Astrocyte of the spinal cord (primary cell): ENCODE measurements at regions not wholly inside any gene's neighbourhood (a gene's known extent, or its start where the extent isn't known, plus 50 kb on each side); places are given as distances from the start of the nearest gene placed in this dataset.
"Not testable (repeated sequence)": the region's sequence is repeated elsewhere in the genome, so short reads cannot be mapped to it uniquely, and the experiment has no call there.

ENCODE experiments used
- DNase-seq: peaks from one replicate; pipeline ENCODE4 v3.0.0; 2011; ENCODE audit warnings: low read depth, low spot score
- H3K4me3 ChIP-seq: 2 replicates; pipeline ENCODE4 v1.5.1; 2011; ENCODE audit warnings: low read depth, mild to moderate bottlenecking, low read length, moderate library complexity
- in situ Hi-C: cut with HindIII; loops from 2 replicates; pipeline ENCODE4 v1.10.0; 2017; ENCODE audit warnings: low sequenced_read_pairs
- TF ChIP-seq, protein P1 (sequence below): IDR thresholded peaks from 2 replicates; pipeline ENCODE4 v1.5.1; 2012; ENCODE audit warnings: low read depth, mild to moderate bottlenecking, low read length, inconsistent platforms

DNA sequence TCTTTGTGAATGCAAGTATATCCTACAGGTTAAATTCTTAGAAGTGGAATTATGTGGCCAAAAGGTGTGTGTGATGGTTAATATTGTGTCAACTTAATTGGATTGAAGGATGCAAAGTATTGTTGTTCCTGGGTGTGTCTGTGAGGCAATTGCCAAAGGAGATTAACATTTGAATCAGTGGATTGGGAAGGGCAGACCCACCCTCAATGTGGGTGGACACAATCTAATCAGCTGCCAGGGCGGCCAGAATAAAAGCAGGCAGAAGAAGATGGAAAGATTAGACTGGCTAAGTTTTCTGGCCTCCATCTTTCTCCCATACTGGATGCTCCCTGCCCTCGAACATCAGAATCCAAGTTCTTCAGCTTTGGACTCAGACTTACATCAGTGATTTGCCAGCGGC is 76.2 kb upstream of the GBA3 start:
- TF ChIP-seq, protein P1, sequence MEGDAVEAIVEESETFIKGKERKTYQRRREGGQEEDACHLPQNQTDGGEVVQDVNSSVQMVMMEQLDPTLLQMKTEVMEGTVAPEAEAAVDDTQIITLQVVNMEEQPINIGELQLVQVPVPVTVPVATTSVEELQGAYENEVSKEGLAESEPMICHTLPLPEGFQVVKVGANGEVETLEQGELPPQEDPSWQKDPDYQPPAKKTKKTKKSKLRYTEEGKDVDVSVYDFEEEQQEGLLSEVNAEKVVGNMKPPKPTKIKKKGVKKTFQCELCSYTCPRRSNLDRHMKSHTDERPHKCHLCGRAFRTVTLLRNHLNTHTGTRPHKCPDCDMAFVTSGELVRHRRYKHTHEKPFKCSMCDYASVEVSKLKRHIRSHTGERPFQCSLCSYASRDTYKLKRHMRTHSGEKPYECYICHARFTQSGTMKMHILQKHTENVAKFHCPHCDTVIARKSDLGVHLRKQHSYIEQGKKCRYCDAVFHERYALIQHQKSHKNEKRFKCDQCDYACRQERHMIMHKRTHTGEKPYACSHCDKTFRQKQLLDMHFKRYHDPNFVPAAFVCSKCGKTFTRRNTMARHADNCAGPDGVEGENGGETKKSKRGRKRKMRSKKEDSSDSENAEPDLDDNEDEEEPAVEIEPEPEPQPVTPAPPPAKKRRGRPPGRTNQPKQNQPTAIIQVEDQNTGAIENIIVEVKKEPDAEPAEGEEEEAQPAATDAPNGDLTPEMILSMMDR = no peak
- no peak for DNase-seq
- in situ Hi-C loops = no loop called here
- H3K4me3 ChIP-seq = no peak overlapping the region

DNA sequence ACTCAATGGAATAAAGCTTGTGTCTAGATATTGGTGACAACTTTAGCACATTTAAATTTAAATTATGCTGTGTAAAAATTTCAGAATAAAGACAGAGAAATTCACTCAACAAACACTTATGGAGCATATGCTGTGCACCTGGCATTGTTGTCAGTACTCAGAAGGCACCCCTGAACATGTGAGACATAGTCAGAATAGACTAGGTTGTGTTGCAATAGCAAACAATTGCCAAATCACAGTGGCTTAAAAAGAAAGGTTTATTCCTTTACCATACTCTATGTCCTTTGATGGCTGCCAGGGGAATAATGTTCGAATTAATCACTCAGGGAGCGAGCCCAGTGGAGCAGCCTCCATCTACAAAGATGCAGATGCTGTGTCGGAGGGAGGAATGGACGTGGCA is 72.6 kb upstream of the GBA3 start:
- in situ Hi-C loops, H3K4me3 ChIP-seq, DNase-seq: not testable (repeated sequence)

DNA sequence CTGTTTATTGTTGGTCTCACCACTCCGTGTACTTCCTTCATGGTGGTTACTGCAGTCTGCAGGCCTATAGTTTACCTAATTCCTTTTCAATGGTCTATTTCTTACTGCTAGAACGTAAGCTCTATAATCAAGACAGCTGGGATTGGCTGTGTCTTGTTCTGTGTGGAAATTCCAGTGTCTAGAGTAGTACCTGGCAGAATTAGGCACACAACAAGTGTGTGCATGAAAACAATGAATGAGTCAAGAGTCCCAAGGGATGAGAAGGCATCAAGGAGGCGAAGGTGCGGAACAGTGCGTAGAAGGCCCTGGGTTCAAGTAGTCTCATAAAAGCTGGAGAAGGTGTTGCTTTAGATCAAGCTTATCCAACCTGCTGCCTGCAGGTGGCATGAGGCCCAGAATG is 70.8 kb upstream of the GBA3 start:
- DNase-seq, H3K4me3 ChIP-seq, in situ Hi-C loops: not testable (repeated sequence)

DNA sequence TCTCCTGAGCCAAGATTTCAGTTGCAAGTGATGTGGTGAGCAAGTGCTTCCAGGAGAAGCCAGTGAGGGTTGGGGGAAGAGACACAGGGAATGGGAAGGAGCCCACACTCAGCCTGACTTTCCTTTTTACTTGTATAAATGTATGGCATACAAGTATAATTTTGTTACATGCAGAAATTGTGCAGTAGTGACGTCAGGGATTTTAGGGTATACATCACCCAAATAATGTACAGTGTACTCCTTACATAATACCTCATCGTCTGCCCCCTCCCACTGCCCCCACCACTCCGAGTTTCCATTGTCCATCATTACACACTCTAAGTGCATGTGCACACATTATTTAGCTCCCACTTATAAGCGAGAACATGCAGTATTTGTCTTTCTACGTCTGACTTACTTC is 68.7 kb upstream of the GBA3 start:
- in situ Hi-C loops = not testable (repeated sequence)

DNA sequence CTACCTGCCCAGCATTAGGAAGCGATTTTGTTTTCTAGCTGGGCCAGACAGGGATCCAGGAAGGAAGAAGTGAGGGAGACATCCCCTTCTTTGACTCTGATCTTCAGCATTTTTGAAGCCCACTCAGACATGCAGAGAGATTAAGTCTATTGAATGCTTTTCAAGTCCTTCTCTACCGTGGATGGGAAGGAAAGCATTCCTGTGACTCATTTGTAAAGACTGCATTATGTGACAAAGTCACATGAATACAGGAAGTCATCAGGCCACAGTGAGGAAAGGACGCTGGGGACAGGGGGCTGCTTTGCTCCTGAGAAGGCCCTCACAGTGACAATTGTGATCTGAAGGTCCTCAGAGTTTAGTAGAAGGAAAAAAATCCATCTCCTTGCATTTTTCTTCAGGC is 67.4 kb upstream of the GBA3 start:
- DNase-seq = no peak
- in situ Hi-C loops = no loop called here
- TF ChIP-seq, protein P1 = no peak
- H3K4me3 ChIP-seq = no peak overlapping the region

More for the DNA sequence above, 68.7 kb upstream of the GBA3 start:
- not testable (repeated sequence) for DNase-seq, H3K4me3 ChIP-seq

DNA sequence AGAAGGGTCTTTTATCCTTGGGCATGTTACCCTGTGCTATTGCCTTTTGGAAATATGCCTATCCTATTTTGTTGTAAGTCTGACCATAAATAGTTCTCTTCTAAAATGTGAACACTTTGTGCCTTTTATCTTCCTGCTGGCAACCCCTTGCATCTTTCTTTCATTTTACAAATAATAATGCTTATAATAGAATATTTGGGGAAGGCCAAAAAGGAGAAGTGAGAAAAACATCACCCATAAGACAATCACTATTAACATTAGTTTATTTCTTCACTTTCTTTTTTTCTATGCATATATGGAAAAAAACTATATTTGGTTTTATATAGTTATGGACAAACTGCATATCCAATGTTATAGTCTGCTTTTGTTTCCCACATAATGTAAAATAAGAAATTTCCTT is 64.9 kb upstream of the GBA3 start:
- H3K4me3 ChIP-seq, in situ Hi-C loops, DNase-seq: not testable (repeated sequence)

DNA sequence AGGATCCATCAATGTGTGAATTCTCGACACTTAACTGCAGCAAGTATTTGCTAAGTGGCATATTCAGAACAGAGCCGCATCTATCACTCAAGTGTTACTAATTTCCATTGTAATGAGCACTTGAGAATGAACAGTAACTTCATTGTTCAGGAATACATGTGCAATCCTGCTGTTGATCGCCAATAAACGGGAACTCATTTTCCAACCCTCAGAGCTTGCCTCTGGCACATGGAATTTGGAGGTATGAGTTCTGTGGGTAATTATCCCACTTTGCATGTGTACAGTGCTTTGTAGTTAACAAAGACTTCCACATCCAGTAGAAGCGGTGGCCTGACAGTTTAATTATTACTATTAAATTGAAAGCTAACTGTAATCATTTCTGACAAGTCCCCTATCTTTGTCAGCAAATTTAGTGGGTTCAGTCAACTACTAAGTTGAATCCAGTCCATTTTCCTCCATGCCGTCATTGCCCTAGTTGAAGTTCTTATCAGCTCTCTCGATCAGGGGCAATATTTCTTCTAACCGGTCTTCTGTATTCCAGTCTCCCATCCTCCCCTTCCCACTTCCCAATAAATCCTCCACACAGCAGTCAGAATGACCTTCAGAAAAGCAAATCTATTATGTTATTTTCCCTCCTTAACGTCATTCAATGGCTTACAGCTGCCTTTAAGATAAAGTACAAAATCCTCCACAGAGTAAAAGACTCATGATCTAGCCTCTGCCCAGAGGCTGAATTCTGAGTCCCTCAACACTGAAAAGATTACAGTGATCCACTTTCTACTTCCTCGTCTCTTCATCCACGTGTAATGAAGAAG is 62.4 kb upstream of the GBA3 start:
- H3K4me3 ChIP-seq, DNase-seq: not testable (repeated sequence)

DNA sequence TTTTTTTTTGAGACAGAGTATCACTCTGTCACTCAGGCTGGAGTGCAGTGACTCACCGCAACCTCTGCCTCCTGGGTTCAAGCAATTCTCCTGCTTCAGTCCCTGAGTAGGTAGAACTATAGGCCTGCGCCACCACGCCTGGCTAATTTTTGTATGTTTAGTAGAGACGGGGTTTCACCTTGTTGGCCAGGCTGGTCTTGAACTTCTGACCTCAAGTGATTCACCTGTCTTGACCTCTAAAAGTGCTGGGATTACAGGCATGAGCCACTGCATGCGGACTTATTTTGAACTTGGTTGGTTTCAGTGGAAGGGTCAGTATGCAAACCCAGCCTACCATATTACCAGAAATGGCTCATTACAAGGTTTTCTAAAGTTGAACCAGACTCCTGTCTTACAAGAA is 61.6 kb upstream of the GBA3 start:
- in situ Hi-C loops, DNase-seq, H3K4me3 ChIP-seq: not testable (repeated sequence)

More for the DNA sequence above, 62.4 kb upstream of the GBA3 start:
- in situ Hi-C loops = not testable (repeated sequence)

DNA sequence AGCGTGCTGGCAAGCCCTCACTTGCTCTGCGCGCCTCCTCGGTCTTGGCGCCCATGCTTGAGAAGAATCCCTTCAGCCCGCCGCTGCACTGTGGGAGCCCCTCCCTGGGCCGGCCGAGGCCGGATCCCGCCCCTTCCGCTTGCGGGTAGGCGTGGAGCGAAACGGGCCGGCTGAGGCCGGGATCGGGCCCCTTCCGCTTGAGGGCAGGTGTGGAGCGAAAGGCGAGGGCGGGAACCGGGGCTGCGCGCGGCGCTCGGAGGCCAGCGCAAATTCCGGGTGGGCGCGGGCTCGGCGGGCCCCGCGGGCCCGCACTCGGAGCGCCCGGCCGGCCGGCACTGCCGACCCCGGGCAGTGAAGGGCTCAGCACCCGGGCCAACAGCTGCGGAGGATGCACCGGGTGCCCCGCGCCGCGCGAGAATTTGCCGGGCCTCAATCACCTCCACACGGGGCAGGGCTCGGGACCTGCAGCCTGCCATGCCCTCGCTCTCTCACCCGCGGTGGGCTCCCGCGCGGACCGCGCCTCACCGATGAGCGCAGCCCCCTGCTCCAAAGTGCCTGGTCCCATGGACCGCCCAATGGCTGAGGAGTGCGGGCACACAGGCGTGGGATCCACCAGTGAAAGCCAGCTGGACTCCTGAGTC is 58.1 kb upstream of the GBA3 start:
- TF ChIP-seq, protein P1 = no peak
- in situ Hi-C loops = no loop called here
- no peak overlapping the region for H3K4me3 ChIP-seq
- no peak for DNase-seq

DNA sequence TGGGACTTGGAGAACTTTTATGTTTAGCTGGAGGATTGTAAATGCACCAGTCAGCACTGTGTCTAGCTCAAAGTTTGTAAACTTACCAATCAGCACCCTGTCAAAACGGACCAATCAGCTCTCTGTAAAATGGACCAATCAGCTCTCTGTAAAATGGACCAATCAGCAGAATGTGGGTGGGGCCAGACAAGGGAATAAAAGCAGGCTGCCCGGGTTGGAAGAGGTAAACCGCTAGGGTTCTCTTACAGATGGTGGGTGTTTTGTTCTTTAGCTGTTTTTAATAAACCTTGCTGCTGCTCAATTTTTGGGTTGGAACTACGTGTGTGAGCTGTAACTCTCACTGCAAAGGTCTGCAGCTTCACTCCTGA is 57.6 kb upstream of the GBA3 start:
- DNase-seq, in situ Hi-C loops, H3K4me3 ChIP-seq: not testable (repeated sequence)
